Parathyroid adenoma (tissue), 2 donors: ENCODE measurements at regions not wholly inside any gene's neighbourhood (a gene's known extent, or its start where the extent isn't known, plus 50 kb on each side); places are given as distances from the start of the nearest gene placed in this dataset.
"Not testable (repeated sequence)": the region's sequence is repeated elsewhere in the genome, so short reads cannot be mapped to it uniquely, and the experiment has no call there.

Experiments
- H2AFZ ChIP-seq: fragments of 300-600 bp; sonication (generic); one replicate; pipeline ENCODE4 v1.7.0; 2017; ENCODE audit warnings: antibody characterized with exemption, mild to moderate bottlenecking
- H3K27ac ChIP-seq: fragments of 300-600 bp; sonication (generic); one replicate; pipeline ENCODE4 v1.7.0; 2017
- H3K27me3 ChIP-seq: fragments of 300-600 bp; sonication (generic); one replicate; pipeline ENCODE4 v1.7.0; 2017; ENCODE audit warnings: low read length; ENCODE audit not compliant: control insufficient read depth, insufficient read depth
- H3K36me3 ChIP-seq: fragments of 300-600 bp; sonication (generic); one replicate; pipeline ENCODE4 v1.7.0; 2017; ENCODE audit warnings: low read length; ENCODE audit not compliant: control insufficient read depth, insufficient read depth
- H3K4me1 ChIP-seq: fragments of 300-600 bp; sonication (generic); one replicate; pipeline ENCODE4 v1.7.0; 2017; ENCODE audit warnings: control low read depth
- H3K4me2 ChIP-seq: fragments of 300-600 bp; sonication (generic); one replicate; pipeline ENCODE4 v1.7.0; 2017; ENCODE audit warnings: low read length
- H3K4me3 ChIP-seq: fragments of 300-600 bp; sonication (generic); one replicate; pipeline ENCODE4 v1.7.0; 2017; ENCODE audit warnings: low read depth, low read length
- H3K79me2 ChIP-seq: fragments of 300-600 bp; sonication (generic); one replicate; pipeline ENCODE4 v1.7.0; 2017; ENCODE audit warnings: control low read depth
- H3K9ac ChIP-seq: fragments of 300-600 bp; sonication (generic); one replicate; pipeline ENCODE4 v1.7.0; 2017; ENCODE audit warnings: mild to moderate bottlenecking
- H3K9me3 ChIP-seq: fragments of 300-600 bp; sonication (generic); one replicate; pipeline ENCODE4 v1.7.0; 2017; ENCODE audit warnings: low read length; ENCODE audit not compliant: control insufficient read depth
- CTCF ChIP-seq: fragments of 300-600 bp; sonication (generic); IDR thresholded peaks from one replicate; pipeline ENCODE4 v1.7.0; 2017; ENCODE audit warnings: antibody characterized with exemption, mild to moderate bottlenecking
- donor health status: primary hyperparathyroidism.

- no peak overlapping the region for H3K4me3 ChIP-seq
Observed at GRCh38 chr13:22945321-22946226, 235.2 kb upstream of the SGCG start.

GRCh38 chr13:22948421-22948820 lies 232.4 kb upstream of the SGCG start:
- no peak overlapping the region for H3K9ac ChIP-seq
- H3K27me3 ChIP-seq, result no peaks in the 10 kb centered on the region
- H3K36me3 ChIP-seq, result no peaks in the 10 kb centered on the region
- no peak overlapping the region for H3K4me2 ChIP-seq
- H3K9me3 ChIP-seq, result no peaks in the 10 kb centered on the region
- H2AFZ ChIP-seq, result no peak overlapping the region
- no peak overlapping the region for H3K27ac ChIP-seq
- H3K4me3 ChIP-seq, result no peak overlapping the region
- no peaks in the 10 kb centered on the region for H3K4me1 ChIP-seq
- H3K79me2 ChIP-seq, result no peaks in the 10 kb centered on the region
- no peak for TF ChIP-seq CTCF

More at GRCh38 chr13:22945321-22946226, 235.2 kb upstream of the SGCG start:
- Histone ChIP-seq H3K79me2 (no peaks in the 10 kb centered on the region), H3K9me3 (no peaks in the 10 kb centered on the region), H2AFZ (no peak overlapping the region), H3K4me1 (no peaks in the 10 kb centered on the region), H3K4me2 (no peak overlapping the region), H3K9ac (no peak overlapping the region), H3K27me3 (no peaks in the 10 kb centered on the region), H3K27ac (no peak overlapping the region), H3K36me3 (no peaks in the 10 kb centered on the region)
- TF ChIP-seq CTCF, result no peak

GRCh38 chr13:22952018-22952417 lies 228.8 kb upstream of the SGCG start:
- H3K79me2 ChIP-seq, H3K27ac ChIP-seq, H3K9ac ChIP-seq, H2AFZ ChIP-seq, H3K36me3 ChIP-seq, H3K27me3 ChIP-seq, H3K4me3 ChIP-seq, H3K9me3 ChIP-seq, H3K4me2 ChIP-seq, H3K4me1 ChIP-seq: not testable (repeated sequence)

GRCh38 chr13:22955147-22955546 lies 225.6 kb upstream of the SGCG start:
- not testable (repeated sequence) for H3K79me2 ChIP-seq, H3K4me3 ChIP-seq, H3K27ac ChIP-seq, H3K9ac ChIP-seq, H3K27me3 ChIP-seq, H3K9me3 ChIP-seq, H2AFZ ChIP-seq, H3K36me3 ChIP-seq, H3K4me1 ChIP-seq, H3K4me2 ChIP-seq

GRCh38 chr13:22956456-22957115 lies 224.2 kb upstream of the SGCG start:
- H3K27me3 ChIP-seq, H3K79me2 ChIP-seq, H3K36me3 ChIP-seq, H3K4me2 ChIP-seq, H3K27ac ChIP-seq, H3K4me1 ChIP-seq, H3K9me3 ChIP-seq, H2AFZ ChIP-seq, H3K4me3 ChIP-seq, H3K9ac ChIP-seq: not testable (repeated sequence)

- not testable (repeated sequence) for H3K9ac ChIP-seq, H3K27ac ChIP-seq, H3K4me3 ChIP-seq, H3K27me3 ChIP-seq, H3K4me1 ChIP-seq, H3K79me2 ChIP-seq, H3K9me3 ChIP-seq, H3K4me2 ChIP-seq, H2AFZ ChIP-seq, H3K36me3 ChIP-seq
Observed at GRCh38 chr13:22959859-22960258, 220.9 kb upstream of the SGCG start.
